ENCODE measurements at regions not wholly inside any gene's neighbourhood (a gene's known extent, or its start where the extent isn't known, plus 50 kb on each side); places are given as distances from the start of the nearest gene placed in this dataset.
"Not testable (repeated sequence)": the region's sequence is repeated elsewhere in the genome, so short reads cannot be mapped to it uniquely, and the experiment has no call there.

- no peak overlapping the region for H2AFZ ChIP-seq (ENCODE audit: low read length)
- no peak for TF ChIP-seq CTCF (IDR thresholded peaks at IDR 0.05; ENCODE audit: extremely low read depth, low read depth, low read length)
- no peaks in the 10 kb centered on the region for H3K9me3 ChIP-seq (ENCODE audit: low read depth, low read length)
Measured at GRCh38 chr6:140459209-140459608, 1084.8 kb upstream of the CITED2 start.

GRCh38 chr6:140446241-140446640, 1071.8 kb upstream of the CITED2 start:
- H4K20me1 ChIP-seq (ENCODE audit: insufficient read depth, low read length): no peaks in the 10 kb centered on the region
- peak overlapping the region; percentile 57 for H3K27ac ChIP-seq (ENCODE audit: low read depth, low read length)
- H3K9me3 ChIP-seq (ENCODE audit: low read depth, low read length): no peaks in the 10 kb centered on the region
- H3K4me2 ChIP-seq (ENCODE audit: insufficient read depth, low read length): peak overlapping the region; percentile 9
- no peak for TF ChIP-seq CTCF (IDR thresholded peaks at IDR 0.05; ENCODE audit: extremely low read depth, low read depth, low read length)
- no peak overlapping the region for H3K4me3 ChIP-seq (ENCODE audit: insufficient read depth, low read length)
- H3K4me1 ChIP-seq (ENCODE audit: insufficient read depth, low read length): peaks cover 17% of the 10 kb centered on the region
- no peak for DNase-seq (ENCODE audit: insufficient read length, low spot score, missing footprints)
- H2AFZ ChIP-seq (ENCODE audit: low read length): peak overlapping the region; percentile 2
- H3K36me3 ChIP-seq (ENCODE audit: insufficient read depth, low read length): no peaks in the 10 kb centered on the region
- no peaks in the 10 kb centered on the region for H3K27me3 ChIP-seq (ENCODE audit: insufficient read depth, low read length)
- H3K79me2 ChIP-seq (ENCODE audit: insufficient read depth, low read length): no peaks in the 10 kb centered on the region

More at GRCh38 chr6:140459209-140459608, 1084.8 kb upstream of the CITED2 start:
- Histone ChIP-seq H3K27ac (ENCODE audit: low read depth, low read length) (no peak overlapping the region), H3K79me2 (ENCODE audit: insufficient read depth, low read length) (no peaks in the 10 kb centered on the region), H3K4me2 (ENCODE audit: insufficient read depth, low read length) (no peak overlapping the region), H3K36me3 (ENCODE audit: insufficient read depth, low read length) (no peaks in the 10 kb centered on the region), H4K20me1 (ENCODE audit: insufficient read depth, low read length) (no peaks in the 10 kb centered on the region), H3K27me3 (ENCODE audit: insufficient read depth, low read length) (no peaks in the 10 kb centered on the region), H3K4me1 (ENCODE audit: insufficient read depth, low read length) (peaks cover 21% of the 10 kb centered on the region), H3K4me3 (ENCODE audit: insufficient read depth, low read length) (no peak overlapping the region)
- DNase-seq (ENCODE audit: insufficient read length, low spot score, missing footprints): no peak

GRCh38 chr6:140445474-140446004, 1071.1 kb upstream of the CITED2 start:
- no peak overlapping the region for H2AFZ ChIP-seq (ENCODE audit: low read length)
- H3K79me2 ChIP-seq (ENCODE audit: insufficient read depth, low read length): no peaks in the 10 kb centered on the region
- no peaks in the 10 kb centered on the region for H3K27me3 ChIP-seq (ENCODE audit: insufficient read depth, low read length)
- H3K27ac ChIP-seq (ENCODE audit: low read depth, low read length): peak overlapping the region; percentile 57
- no peak overlapping the region for H3K4me3 ChIP-seq (ENCODE audit: insufficient read depth, low read length)
- TF ChIP-seq CTCF (IDR thresholded peaks at IDR 0.05; ENCODE audit: extremely low read depth, low read depth, low read length): no peak
- no peaks in the 10 kb centered on the region for H4K20me1 ChIP-seq (ENCODE audit: insufficient read depth, low read length)
- H3K4me2 ChIP-seq (ENCODE audit: insufficient read depth, low read length): peak overlapping the region; percentile 9
- no peaks in the 10 kb centered on the region for H3K9me3 ChIP-seq (ENCODE audit: low read depth, low read length)
- H3K4me1 ChIP-seq (ENCODE audit: insufficient read depth, low read length): peaks cover 17% of the 10 kb centered on the region
- no peaks in the 10 kb centered on the region for H3K36me3 ChIP-seq (ENCODE audit: insufficient read depth, low read length)
- DNase-seq (ENCODE audit: insufficient read length, low spot score, missing footprints): peak; percentile 50

GRCh38 chr6:140443112-140443511, 1068.7 kb upstream of the CITED2 start:
- not testable (repeated sequence) for H3K27ac ChIP-seq (ENCODE audit: low read depth, low read length); H4K20me1 ChIP-seq (ENCODE audit: insufficient read depth, low read length); H2AFZ ChIP-seq (ENCODE audit: low read length); H3K27me3 ChIP-seq (ENCODE audit: insufficient read depth, low read length); H3K79me2 ChIP-seq (ENCODE audit: insufficient read depth, low read length); H3K4me2 ChIP-seq (ENCODE audit: insufficient read depth, low read length); H3K4me3 ChIP-seq (ENCODE audit: insufficient read depth, low read length); H3K36me3 ChIP-seq (ENCODE audit: insufficient read depth, low read length); DNase-seq (ENCODE audit: insufficient read length, low spot score, missing footprints); H3K9me3 ChIP-seq (ENCODE audit: low read depth, low read length)
- peaks cover 21% of the 10 kb centered on the region for H3K4me1 ChIP-seq (ENCODE audit: insufficient read depth, low read length)
